ENCODE measurements at regions not wholly inside any gene's neighbourhood (a gene's known extent, or its start where the extent isn't known, plus 50 kb on each side); places are given as distances from the start of the nearest gene placed in this dataset.

GRCh38 chr9:107929443-107929842 lies 439.9 kb upstream of the KLF4 start:
- TF ChIP-seq CTCF (conservative IDR thresholded peaks at IDR 0.05; ENCODE audit: low read depth in 2 of 2) = no peak
- no peak for TF ChIP-seq JUNB (IDR thresholded peaks at IDR 0.05; ENCODE audit: unreplicated experiment)

Data from GM23338 (cell line).